ENCODE measurements at regions not wholly inside any gene's neighbourhood (a gene's known extent, or its start where the extent isn't known, plus 50 kb on each side); places are given as distances from the start of the nearest gene placed in this dataset.
"Not testable (repeated sequence)": the region's sequence is repeated elsewhere in the genome, so short reads cannot be mapped to it uniquely, and the experiment has no call there.

DNA sequence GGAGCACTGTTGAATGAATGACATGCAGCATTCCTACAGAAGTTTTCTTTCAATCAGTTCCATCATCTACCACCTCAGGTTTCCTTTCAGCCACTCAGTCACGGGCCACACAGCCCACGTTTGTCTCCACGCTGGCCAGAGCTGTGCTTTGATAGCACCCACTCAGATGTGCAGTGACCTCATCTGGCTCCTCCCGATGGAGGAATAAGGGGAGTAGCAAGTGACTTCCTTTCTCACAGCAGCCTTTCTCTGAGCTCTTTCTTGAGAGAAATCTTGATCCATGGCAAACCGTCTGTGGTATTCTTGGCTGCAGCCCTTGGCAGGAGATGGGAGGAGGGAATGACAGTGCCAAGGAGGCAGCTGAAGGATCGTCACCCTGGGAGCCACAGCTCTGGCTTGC lies 62.4 kb downstream of the HOXC4 start:
- TF ChIP-seq, protein P1, sequence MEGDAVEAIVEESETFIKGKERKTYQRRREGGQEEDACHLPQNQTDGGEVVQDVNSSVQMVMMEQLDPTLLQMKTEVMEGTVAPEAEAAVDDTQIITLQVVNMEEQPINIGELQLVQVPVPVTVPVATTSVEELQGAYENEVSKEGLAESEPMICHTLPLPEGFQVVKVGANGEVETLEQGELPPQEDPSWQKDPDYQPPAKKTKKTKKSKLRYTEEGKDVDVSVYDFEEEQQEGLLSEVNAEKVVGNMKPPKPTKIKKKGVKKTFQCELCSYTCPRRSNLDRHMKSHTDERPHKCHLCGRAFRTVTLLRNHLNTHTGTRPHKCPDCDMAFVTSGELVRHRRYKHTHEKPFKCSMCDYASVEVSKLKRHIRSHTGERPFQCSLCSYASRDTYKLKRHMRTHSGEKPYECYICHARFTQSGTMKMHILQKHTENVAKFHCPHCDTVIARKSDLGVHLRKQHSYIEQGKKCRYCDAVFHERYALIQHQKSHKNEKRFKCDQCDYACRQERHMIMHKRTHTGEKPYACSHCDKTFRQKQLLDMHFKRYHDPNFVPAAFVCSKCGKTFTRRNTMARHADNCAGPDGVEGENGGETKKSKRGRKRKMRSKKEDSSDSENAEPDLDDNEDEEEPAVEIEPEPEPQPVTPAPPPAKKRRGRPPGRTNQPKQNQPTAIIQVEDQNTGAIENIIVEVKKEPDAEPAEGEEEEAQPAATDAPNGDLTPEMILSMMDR (IDR thresholded peaks at IDR 0.05), result not testable (repeated sequence)
- TF ChIP-seq EP300 (IDR thresholded peaks at IDR 0.05), result not testable (repeated sequence)
